ENCODE measurements at regions not wholly inside any gene's neighbourhood (a gene's known extent, or its start where the extent isn't known, plus 50 kb on each side); places are given as distances from the start of the nearest gene placed in this dataset.

GRCh38 chr6:46072866-46073265 lies 56.9 kb upstream of the ENPP4 start:
- Histone ChIP-seq H3K4me1 (no peaks in the 10 kb centered on the region), H3K36me3 (no peaks in the 10 kb centered on the region), H3K9me3 (no peaks in the 10 kb centered on the region), H3K4me3 (no peak overlapping the region), H3K27me3 (no peaks in the 10 kb centered on the region), H3K27ac (no peak overlapping the region)
- WGBS, 2 donors, result 31 to 49% methylated on average over 1 of the region's 1 CpG
- FAIRE-seq, result no peak
- peak; percentile 64 to 87 (median 76) for ATAC-seq
- no peak for DNase-seq
- intact Hi-C loops (cut with DNase I), result no loop called here
- TF ChIP-seq CTCF (IDR thresholded peaks at IDR 0.05), result no peak

- 82 to 85% methylated on average over 2 of the region's 2 CpGs for WGBS, 2 donors
- Histone ChIP-seq H3K9me3 (no peaks in the 10 kb centered on the region), H3K4me1 (peaks cover 0 to 5% (median 3%) of the 10 kb centered on the region in 3 donors), H3K27ac (no peak overlapping the region), H3K36me3 (no peaks in the 10 kb centered on the region), H3K27me3 (no peaks in the 10 kb centered on the region), H3K4me3 (no peak overlapping the region)
- DNase-seq (no peak), ATAC-seq (peak in 1 of 4 donors; percentile 29), FAIRE-seq (no peak)
- no peak for TF ChIP-seq CTCF (IDR thresholded peaks at IDR 0.05)
- intact Hi-C loops (cut with DNase I), result no loop called here
Observed at GRCh38 chr6:46078294-46078693, 51.5 kb upstream of the ENPP4 start.

GRCh38 chr6:46079061-46079460 lies 50.7 kb upstream of the ENPP4 start:
- intact Hi-C loops (cut with DNase I), result no loop called here
- no peak for DNase-seq
- Histone ChIP-seq H3K27me3 (no peaks in the 10 kb centered on the region), H3K27ac (no peak overlapping the region), H3K36me3 (no peaks in the 10 kb centered on the region), H3K9me3 (no peaks in the 10 kb centered on the region), H3K4me1 (peaks cover 0 to 5% (median 3%) of the 10 kb centered on the region in 3 donors), H3K4me3 (no peak overlapping the region)
- no peak for FAIRE-seq
- no peak for TF ChIP-seq CTCF (IDR thresholded peaks at IDR 0.05)
- no peak for ATAC-seq
- WGBS, 2 donors, result 72 to 73% methylated on average over 2 of the region's 2 CpGs
